H9 (cell line): ENCODE measurements at regions not wholly inside any gene's neighbourhood (a gene's known extent, or its start where the extent isn't known, plus 50 kb on each side); places are given as distances from the start of the nearest gene placed in this dataset.

Source experiments
- DNase-seq: peaks from one replicate; pipeline ENCODE4 v3.0.0-alpha.2; 2017
- H2AFZ ChIP-seq: one replicate; pipeline ENCODE4 v1.6.1; 2013; ENCODE audit warnings: mild to moderate bottlenecking, low read length, control low read depth, moderate library complexity
- H2AK5ac ChIP-seq: 2 replicates; pipeline ENCODE4 v1.6.1; 2013; ENCODE audit warnings: low read length, control low read depth, mixed read lengths; ENCODE audit not compliant: insufficient read length
- H2BK120ac ChIP-seq: one replicate; pipeline ENCODE4 v1.6.1; 2013; ENCODE audit warnings: low read depth, mild to moderate bottlenecking, low read length, control low read depth, inconsistent platforms; ENCODE audit not compliant: poor library complexity, severe bottlenecking
- H2BK12ac ChIP-seq: 2 replicates; pipeline ENCODE4 v1.6.1; 2013; ENCODE audit warnings: low read length, control low read depth, mixed read lengths, low read depth; ENCODE audit not compliant: insufficient read length
- H2BK15ac ChIP-seq: 2 replicates; pipeline ENCODE4 v1.6.1; 2013; ENCODE audit warnings: low read depth, low read length, control low read depth
- H2BK20ac ChIP-seq: one replicate; pipeline ENCODE4 v1.6.1; 2013; ENCODE audit warnings: low read depth, mild to moderate bottlenecking, low read length, control low read depth, inconsistent platforms; ENCODE audit not compliant: poor library complexity, severe bottlenecking
- H2BK5ac ChIP-seq: 2 replicates; pipeline ENCODE4 v1.6.1; 2013; ENCODE audit warnings: low read length, control low read depth, mixed read lengths; ENCODE audit not compliant: insufficient read length
- H3K14ac ChIP-seq: 2 replicates; pipeline ENCODE4 v1.6.1; 2013; ENCODE audit warnings: low read length, control low read depth; ENCODE audit not compliant: insufficient read depth
- H3K18ac ChIP-seq: 2 replicates; pipeline ENCODE4 v1.6.1; 2013; ENCODE audit warnings: low read depth, mild to moderate bottlenecking, mixed read lengths, low read length, control low read depth; ENCODE audit not compliant: insufficient read length
- H3K23ac ChIP-seq: 2 replicates; pipeline ENCODE4 v1.6.1; 2013; ENCODE audit warnings: low read length, control low read depth, mixed read lengths, low read depth; ENCODE audit not compliant: insufficient read length
- H3K23me2 ChIP-seq: 2 replicates; pipeline ENCODE4 v1.6.1; 2013; ENCODE audit warnings: low read depth, mild to moderate bottlenecking, mixed read lengths, low read length, control low read depth; ENCODE audit not compliant: insufficient read length, poor library complexity, severe bottlenecking
- H3K27ac ChIP-seq: 2 replicates; pipeline ENCODE4 v1.5.1; 2013; ENCODE audit warnings: low read length, control low read depth, mixed read lengths, low read depth; ENCODE audit not compliant: insufficient read length
- H3K27me3 ChIP-seq: 2 replicates; pipeline ENCODE4 v1.6.1; 2013; ENCODE audit warnings: low read length, control low read depth, inconsistent platforms; ENCODE audit not compliant: insufficient read depth
- H3K4ac ChIP-seq: 2 replicates; pipeline ENCODE4 v1.6.1; 2013; ENCODE audit warnings: low read depth, mild to moderate bottlenecking, control low read depth, inconsistent platforms, low read length, moderate library complexity
- H3K4me1 ChIP-seq: 2 replicates; pipeline ENCODE4 v1.6.1; 2013; ENCODE audit warnings: low read length, control low read depth, inconsistent platforms; ENCODE audit not compliant: insufficient read depth
- H3K4me2 ChIP-seq: 2 replicates; pipeline ENCODE4 v1.6.1; 2013; ENCODE audit warnings: low read length, control low read depth, mixed read lengths; ENCODE audit not compliant: insufficient read length, insufficient read depth
- H3K56ac ChIP-seq: 2 replicates; pipeline ENCODE4 v1.6.1; 2013; ENCODE audit warnings: low read depth, mild to moderate bottlenecking, mixed read lengths, low read length, control low read depth; ENCODE audit not compliant: insufficient read length
- H3K79me1 ChIP-seq: 2 replicates; pipeline ENCODE4 v1.6.1; 2013; ENCODE audit warnings: low read depth, mild to moderate bottlenecking, moderate library complexity, low read length, control low read depth, inconsistent platforms; ENCODE audit not compliant: insufficient read depth, poor library complexity, severe bottlenecking
- H3K79me2 ChIP-seq: 2 replicates; pipeline ENCODE4 v1.6.1; 2013; ENCODE audit warnings: low read length, control low read depth, inconsistent platforms; ENCODE audit not compliant: insufficient read depth
- H3K9ac ChIP-seq: 2 replicates; pipeline ENCODE4 v1.6.1; 2013; ENCODE audit warnings: low read length, control low read depth, mixed read lengths; ENCODE audit not compliant: insufficient read length; ENCODE audit errors: extremely low read depth
- H3K9me3 ChIP-seq: one replicate; pipeline ENCODE4 v1.6.1; 2013; ENCODE audit warnings: low read depth, low read length, inconsistent platforms; ENCODE audit not compliant: control insufficient read depth
- H3T11ph ChIP-seq: one replicate; pipeline ENCODE4 v1.6.1; 2013; ENCODE audit warnings: mild to moderate bottlenecking, low read length, control low read depth, inconsistent platforms
- H4K20me1 ChIP-seq: one replicate; pipeline ENCODE4 v1.6.1; 2013; ENCODE audit not compliant: control insufficient read depth, insufficient read length, insufficient read depth
- H4K5ac ChIP-seq: 2 replicates; pipeline ENCODE4 v1.6.1; 2013; ENCODE audit warnings: low read depth, mild to moderate bottlenecking, mixed read lengths, low read length, control low read depth; ENCODE audit not compliant: insufficient read length
- H4K8ac ChIP-seq: replicated peaks from 2 replicates; pipeline ENCODE4 v1.6.1; 2013; ENCODE audit warnings: low read length, control low read depth, mixed read lengths, low read depth; ENCODE audit not compliant: insufficient read length
- H4K91ac ChIP-seq: 2 replicates; pipeline ENCODE4 v1.6.1; 2013; ENCODE audit warnings: low read depth, mild to moderate bottlenecking, moderate library complexity, mixed read lengths, low read length, control low read depth; ENCODE audit not compliant: insufficient read length
- H3K27ac Mint-ChIP-seq, 3 experiments: 2 replicates in 2 of 3; 3 replicates in 1 of 3; pipeline ENCODE4 v1.8.0; 2020 to 2021; ENCODE audit warnings: mixed read lengths in 3 of 3, mild to moderate bottlenecking in 1 of 3, moderate library complexity in 1 of 3
- H3K27me3 Mint-ChIP-seq: 2 replicates; pipeline ENCODE4 v1.8.0; 2021; ENCODE audit warnings: low read depth, mild to moderate bottlenecking, moderate library complexity, mixed read lengths
- H3K36me3 Mint-ChIP-seq, 3 experiments: 2 replicates in 2 of 3; 3 replicates in 1 of 3; pipeline ENCODE4 v1.8.0; 2020 to 2021; ENCODE audit warnings: low read depth in 3 of 3, mixed read lengths in 3 of 3; ENCODE audit not compliant: insufficient read depth in 1 of 3
- H3K4me1 Mint-ChIP-seq, 2 experiments: 2 replicates each; pipeline ENCODE4 v1.8.0; 2020; ENCODE audit warnings: mixed read lengths in 2 of 2
- H3K4me3 Mint-ChIP-seq, 2 experiments: 2 replicates in 1 of 2; 3 replicates in 1 of 2; pipeline ENCODE4 v1.8.0; 2020 to 2021; ENCODE audit warnings: mild to moderate bottlenecking in 2 of 2, mixed read lengths in 2 of 2, moderate library complexity in 1 of 2
- H3K9me3 Mint-ChIP-seq, 2 experiments: 2 replicates in 1 of 2; 3 replicates in 1 of 2; pipeline ENCODE4 v1.8.0; 2020; ENCODE audit warnings: mild to moderate bottlenecking in 2 of 2, mixed read lengths in 2 of 2, moderate library complexity in 1 of 2
- CTCF ChIP-seq: fragments of 200-600 bp; sonication (generic); conservative IDR thresholded peaks from 3 replicates; pipeline ENCODE4 v1.8.0; 2021; ENCODE audit warnings: antibody characterized with exemption, mild to moderate bottlenecking
- WGBS: extraction: QIAGEN DNeasy Blood & Tissue Kit; methylation state at CpG from one replicate; pipeline ENCODE4 v1.1.7; 2013; ENCODE audit warnings: missing lambda C conversion rate, low lambda C conversion rate, mixed read lengths; ENCODE audit not compliant: insufficient read length; ENCODE audit errors: extremely low coverage; 5-methylcytosine and 5-hydroxymethylcytosine counted together

GRCh38 chr21:30964283-30964682 is 74.0 kb downstream of the KRTAP19-8 start:
- Mint-ChIP-seq H3K9me3 (peaks cover 7 to 9% of the 10 kb centered on the region in 2 experiments; a peak in 4 of 5 replicates), H3K27ac (no peak overlapping the region; a peak in 1 of 7 replicates), H3K36me3 (no peaks in the 10 kb centered on the region), H3K27me3 (no peaks in the 10 kb centered on the region; the same call in 1 of the 2 replicates), H3K4me1 (no peaks in the 10 kb centered on the region), H3K4me3 (no peak overlapping the region)
- Histone ChIP-seq H3K18ac (no peak overlapping the region), H4K5ac (no peak overlapping the region), H3K27ac (no peak overlapping the region), H4K8ac (no peak overlapping the region), H2BK12ac (no peak overlapping the region), H3K9me3 (no peaks in the 10 kb centered on the region), H4K91ac (no peak overlapping the region), H2BK15ac (no peak overlapping the region), H3K79me2 (no peaks in the 10 kb centered on the region), H3K27me3 (no peaks in the 10 kb centered on the region), H3K79me1 (no peaks in the 10 kb centered on the region), H2BK5ac (no peak overlapping the region), H3K23me2 (no peaks in the 10 kb centered on the region), H3K56ac (no peak overlapping the region), H2BK120ac (no peak overlapping the region), H3K4me2 (no peak overlapping the region), H3K14ac (no peak overlapping the region), H3K4me1 (no peaks in the 10 kb centered on the region), H3K23ac (no peak overlapping the region), H3K4ac (no peak overlapping the region), H3T11ph (no peak overlapping the region), H2AK5ac (no peak overlapping the region), H2AFZ (no peak overlapping the region), H4K20me1 (no peaks in the 10 kb centered on the region), H2BK20ac (no peak overlapping the region), H3K9ac (no peak overlapping the region)
- DNase-seq, result no peak
- no CpG with 5 or more reads among the region's 2 CpGs for WGBS
- no peak for TF ChIP-seq CTCF
